Heart left ventricle (tissue), 16 donors: ENCODE measurements at regions not wholly inside any gene's neighbourhood (a gene's known extent, or its start where the extent isn't known, plus 50 kb on each side); places are given as distances from the start of the nearest gene placed in this dataset.

Experiments used
- ATAC-seq, 4 donors: fragments of 200-7000 bp; cut with Tn5 transposase; one replicate each; pipeline ENCODE4 v1.9.1; 2020 to 2022; ENCODE audit warnings: moderate library complexity in 4 of 4, mild to moderate bottlenecking in 3 of 4, moderate number of reproducible peaks in 1 of 4
- DNase-seq, 5 donors: peaks; one replicate each; pipeline ENCODE4 v3.0.0-alpha.2; 2020
- H3K27ac ChIP-seq, 12 donors: fragments of 200-600 bp; sonication (generic) in 4 of 12; one replicate each; pipeline versions ENCODE4 v1.5.0 to v1.8.0; 2016 to 2022; ENCODE audit warnings: mild to moderate bottlenecking in 2 of 12
- H3K27me3 ChIP-seq, 9 donors: fragments of 200-600 bp; sonication (generic) in 2 of 9; one replicate each; pipeline versions ENCODE4 v1.5.1 to v1.8.0; 2016 to 2022; ENCODE audit warnings: mild to moderate bottlenecking in 3 of 9
- H3K36me3 ChIP-seq, 9 donors: fragments of 200-600 bp; sonication (generic) in 2 of 9; one replicate each; pipeline versions ENCODE4 v1.5.0 to v1.8.0; 2018 to 2022; ENCODE audit warnings: mild to moderate bottlenecking in 2 of 9
- H3K4me1 ChIP-seq, 12 donors: fragments of 200-600 bp; sonication (generic) in 4 of 12; one replicate each; pipeline versions ENCODE4 v1.5.0 to v1.8.0; 2016 to 2022; ENCODE audit warnings: mild to moderate bottlenecking in 3 of 12
- H3K4me3 ChIP-seq, 12 donors: fragments of 200-600 bp; sonication (generic) in 4 of 12; one replicate each; pipeline versions ENCODE4 v1.5.0 to v1.8.0; 2017 to 2022; ENCODE audit warnings: mild to moderate bottlenecking in 9 of 12, moderate library complexity in 4 of 12
- H3K9me3 ChIP-seq, 12 donors: fragments of 200-600 bp; sonication (generic) in 4 of 12; one replicate each; pipeline versions ENCODE4 v1.5.0 to v1.8.0; 2016 to 2022; ENCODE audit warnings: mild to moderate bottlenecking in 1 of 12
- POLR2A ChIP-seq, 2 donors: fragments of 450-650 bp; IDR thresholded peaks; one replicate each; pipeline ENCODE4 v1.6.1; 2017; ENCODE audit warnings: antibody characterized with exemption in 2 of 2, mild to moderate bottlenecking in 2 of 2, moderate library complexity in 2 of 2
- WGBS, 4 donors: extraction: QIAGEN DNeasy Blood & Tissue Kit in 2 of 4; methylation state at CpG; one replicate each; pipeline versions ENCODE4 v1.1.5 to v1.1.7; 2013 to 2018; 5-methylcytosine and 5-hydroxymethylcytosine counted together
- intact Hi-C, 10 donors: fragments of 100-400 bp; cut with DNase I; formaldehyde crosslinking; loops; one replicate each; pipeline versions ENCODE4 v1.11.1 to v1.14.2; 2022
- TF ChIP-seq, protein P1 (sequence below), 12 donors: fragments of 200-600 bp; sonication (generic) in 4 of 12; IDR thresholded peaks; one replicate each; pipeline versions ENCODE4 v1.5.0 to v1.8.0; 2018 to 2022; ENCODE audit warnings: antibody characterized with exemption in 12 of 12, mild to moderate bottlenecking in 5 of 12
- donor health status: ischemic (EF 13 %, LVEDD 7.1; RV severe dilation, severe dysfunction).
- donor health status: healthy with polysubstance abuse.
- donor health status: DM: no; HTN: yes; CAD: no.
- donor health status: DM: no; HTN: no; CAD: no.
- donor health status: ischemic (EF 25% LVEDD 6.9; RV normal size, moderate dysfunction).
- donor health status: ischemic (EF 25% LVEDD 5.7; RV mildly dilated, moderate dysfunction).
- donor health status: healthy.
- donor health status: DM: yes; HTN: yes; CAD: no.
- donor health status: ischemic (EF 35%, LVEDD 5.7; RV mildly dilated, moderate dysfunction).
- donor health status: nonischemic (EF 11% LVEDD 7.7; RV severe dilation, severe dysfunction).
- donor health status: DM: yes; HTN: yes; CAD: no.
- donor health status: PGD.
- donor health status: ischemic (EF 29% LVEDD 5.4; RV normal size, mild dysfunction).
- donor health status: nonischemic (EF 23%, LVEDD 6.1; RV moderate dilation, normal function).

- ATAC-seq (no peak), DNase-seq (no peak)
- H3K9me3 ChIP-seq = no peaks in the 10 kb centered on the region
- H3K4me3 ChIP-seq = no peak overlapping the region
- no peak overlapping the region for H3K27ac ChIP-seq
- intact Hi-C loops = no loop called here
- H3K36me3 ChIP-seq = no peaks in the 10 kb centered on the region
- H3K4me1 ChIP-seq = peaks cover 0 to under 1% (median 0%) of the 10 kb centered on the region in 12 donors
- TF ChIP-seq POLR2A (IDR thresholded peaks at IDR 0.05) = no peak
- TF ChIP-seq, protein P1, sequence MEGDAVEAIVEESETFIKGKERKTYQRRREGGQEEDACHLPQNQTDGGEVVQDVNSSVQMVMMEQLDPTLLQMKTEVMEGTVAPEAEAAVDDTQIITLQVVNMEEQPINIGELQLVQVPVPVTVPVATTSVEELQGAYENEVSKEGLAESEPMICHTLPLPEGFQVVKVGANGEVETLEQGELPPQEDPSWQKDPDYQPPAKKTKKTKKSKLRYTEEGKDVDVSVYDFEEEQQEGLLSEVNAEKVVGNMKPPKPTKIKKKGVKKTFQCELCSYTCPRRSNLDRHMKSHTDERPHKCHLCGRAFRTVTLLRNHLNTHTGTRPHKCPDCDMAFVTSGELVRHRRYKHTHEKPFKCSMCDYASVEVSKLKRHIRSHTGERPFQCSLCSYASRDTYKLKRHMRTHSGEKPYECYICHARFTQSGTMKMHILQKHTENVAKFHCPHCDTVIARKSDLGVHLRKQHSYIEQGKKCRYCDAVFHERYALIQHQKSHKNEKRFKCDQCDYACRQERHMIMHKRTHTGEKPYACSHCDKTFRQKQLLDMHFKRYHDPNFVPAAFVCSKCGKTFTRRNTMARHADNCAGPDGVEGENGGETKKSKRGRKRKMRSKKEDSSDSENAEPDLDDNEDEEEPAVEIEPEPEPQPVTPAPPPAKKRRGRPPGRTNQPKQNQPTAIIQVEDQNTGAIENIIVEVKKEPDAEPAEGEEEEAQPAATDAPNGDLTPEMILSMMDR (IDR thresholded peaks at IDR 0.05) = no peak
- H3K27me3 ChIP-seq = peaks cover 0 to 6% (median 0%) of the 10 kb centered on the region in 9 donors
- WGBS, 4 donors = 35 to 48% (median 40%) methylated on average over 1 of the region's 1 CpG
These were observed 266.1 kb downstream of the MIAT start for GRCh38 chr22:26923531-26923930.

GRCh38 chr22:26927821-26928220 is 270.4 kb downstream of the MIAT start:
- 60 to 79% (median 71%) methylated on average over 6 of the region's 6 CpGs for WGBS, 4 donors
- TF ChIP-seq, protein P1 (IDR thresholded peaks at IDR 0.05) = no peak
- intact Hi-C loops = no loop called here

DNA sequence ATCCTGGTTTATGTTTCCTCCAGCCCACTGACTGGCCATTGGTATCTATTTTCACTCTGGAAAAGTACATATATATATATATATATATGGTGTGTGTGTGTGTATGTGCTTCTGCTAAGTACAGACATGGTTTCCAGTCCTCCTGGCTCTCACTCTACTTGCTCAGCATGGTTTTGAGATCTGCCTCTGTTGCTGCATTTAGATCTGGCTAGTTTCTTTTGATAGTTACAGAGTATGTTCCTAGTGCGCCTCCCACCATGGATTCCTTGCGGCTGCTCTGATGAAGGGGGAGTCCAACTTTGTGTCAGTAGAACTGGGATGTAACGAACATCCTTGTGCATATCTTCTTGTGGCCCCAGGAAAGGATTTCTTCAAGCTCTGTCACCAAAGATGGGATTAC is 274.1 kb downstream of the MIAT start:
- DNase-seq = no peak
- intact Hi-C loops = no loop called here
- Histone ChIP-seq H3K27me3 (no peaks in the 10 kb centered on the region), H3K9me3 (no peaks in the 10 kb centered on the region), H3K4me3 (no peak overlapping the region), H3K27ac (no peak overlapping the region), H3K4me1 (no peaks in the 10 kb centered on the region), H3K36me3 (no peaks in the 10 kb centered on the region)
- TF ChIP-seq POLR2A (IDR thresholded peaks at IDR 0.05) = no peak
- TF ChIP-seq, protein P1 (IDR thresholded peaks at IDR 0.05) = no peak
- whole genome bisulfite sequencing, 4 donors = 73 to 90% (median 79%) methylated on average over 3 of the region's 3 CpGs
- ATAC-seq = no peak

More at GRCh38 chr22:26927821-26928220, 270.4 kb downstream of the MIAT start:
- Histone ChIP-seq H3K27me3 (peaks cover 0 to 6% (median 0%) of the 10 kb centered on the region in 9 donors), H3K36me3 (no peaks in the 10 kb centered on the region), H3K27ac (no peak overlapping the region), H3K4me1 (no peaks in the 10 kb centered on the region), H3K4me3 (no peak overlapping the region), H3K9me3 (no peaks in the 10 kb centered on the region)
- ATAC-seq = no peak
- no peak for DNase-seq

DNA sequence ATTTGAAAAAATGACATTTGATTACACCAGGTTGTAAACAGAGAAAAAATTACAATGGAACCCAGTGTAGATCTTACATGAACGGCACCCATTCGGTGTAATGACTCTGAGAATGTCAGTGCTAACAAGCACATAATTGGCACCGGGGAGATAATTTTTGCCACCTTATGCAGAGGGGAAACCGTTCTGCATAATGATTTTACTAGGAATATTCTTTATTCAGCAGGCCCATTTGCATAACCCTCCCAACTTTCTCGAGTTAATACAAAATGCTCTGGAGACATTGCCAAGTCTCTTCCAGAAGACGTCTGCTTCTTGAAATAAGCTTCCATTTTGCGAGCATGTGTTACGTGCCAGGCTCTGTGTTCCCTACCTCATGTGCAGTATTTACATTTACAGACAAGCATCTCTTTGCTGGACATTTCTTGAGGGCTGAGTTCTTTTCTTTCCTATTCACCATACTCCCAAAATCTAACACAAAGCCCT is 275.8 kb downstream of the MIAT start:
- H3K4me3 ChIP-seq = no peak overlapping the region
- intact Hi-C loops = no loop called here
- ATAC-seq = no peak
- peaks cover 0 to 9% (median 0%) of the 10 kb centered on the region in 12 donors for H3K9me3 ChIP-seq
- H3K4me1 ChIP-seq = no peaks in the 10 kb centered on the region
- 85 to 88% (median 87%) methylated on average over 8 of the region's 8 CpGs for WGBS, 4 donors
- H3K27me3 ChIP-seq = no peaks in the 10 kb centered on the region
- no peak overlapping the region for H3K27ac ChIP-seq
- TF ChIP-seq POLR2A (IDR thresholded peaks at IDR 0.05) = no peak
- TF ChIP-seq, protein P1 (IDR thresholded peaks at IDR 0.05) = no peak
- no peaks in the 10 kb centered on the region for H3K36me3 ChIP-seq
- no peak for DNase-seq
